Loucy (cell line): ENCODE measurements at regions not wholly inside any gene's neighbourhood (a gene's known extent, or its start where the extent isn't known, plus 50 kb on each side); places are given as distances from the start of the nearest gene placed in this dataset.

Experiments
- H2AFZ ChIP-seq: fragments of 200-600 bp; sonication (generic); 2 replicates; pipeline ENCODE4 v1.6.0; 2016; ENCODE audit warnings: antibody characterized with exemption, mild to moderate bottlenecking, low read length, moderate library complexity
- H3F3A ChIP-seq: fragments of 200-600 bp; 2 replicates; pipeline ENCODE4 v1.6.0; 2016; ENCODE audit warnings: antibody characterized with exemption, low read depth, mild to moderate bottlenecking
- H3K27me3 ChIP-seq: fragments of 200-600 bp; sonication (generic); 2 replicates; pipeline ENCODE4 v1.6.1; 2014; ENCODE audit warnings: low read length, mild to moderate bottlenecking; ENCODE audit not compliant: insufficient read depth, poor library complexity, severe bottlenecking
- H3K36me3 ChIP-seq: fragments of 200-600 bp; sonication (generic); 2 replicates; pipeline ENCODE4 v1.6.1; 2016; ENCODE audit warnings: low read length; ENCODE audit not compliant: insufficient read depth
- H3K4me1 ChIP-seq: fragments of 200-600 bp; sonication (generic); 2 replicates; pipeline ENCODE4 v1.5.1; 2014; ENCODE audit warnings: low read length, mild to moderate bottlenecking; ENCODE audit not compliant: insufficient read depth, poor library complexity, severe bottlenecking
- H3K4me2 ChIP-seq: fragments of 200-600 bp; sonication (generic); 2 replicates; pipeline ENCODE4 v1.6.0; 2014; ENCODE audit warnings: antibody characterized with exemption, low read length, low read depth, mild to moderate bottlenecking; ENCODE audit not compliant: poor library complexity, severe bottlenecking
- H3K4me3 ChIP-seq: fragments of 200-600 bp; sonication (generic); 2 replicates; pipeline ENCODE4 v1.5.1; 2014; ENCODE audit warnings: low read length, mild to moderate bottlenecking, mixed read lengths; ENCODE audit not compliant: poor library complexity, severe bottlenecking
- H3K79me2 ChIP-seq: fragments of 200-600 bp; sonication (generic); 2 replicates; pipeline ENCODE4 v1.6.1; 2014; ENCODE audit warnings: low read length; ENCODE audit not compliant: insufficient read depth
- H3K9ac ChIP-seq: fragments of 200-600 bp; sonication (generic); 2 replicates; pipeline ENCODE4 v1.6.0; 2014; ENCODE audit warnings: mild to moderate bottlenecking, low read depth, low read length, moderate library complexity; ENCODE audit not compliant: poor library complexity, severe bottlenecking
- H3K9me2 ChIP-seq: fragments of 200-600 bp; sonication (generic); replicated peaks from 2 replicates; pipeline ENCODE4 v1.6.1; 2016; ENCODE audit warnings: low read depth, low read length, mixed read lengths
- H3K9me3 ChIP-seq: fragments of 200-600 bp; sonication (generic); 2 replicates; pipeline ENCODE4 v1.6.1; 2014; ENCODE audit warnings: mild to moderate bottlenecking, antibody characterized with exemption, low read length, low read depth; ENCODE audit not compliant: insufficient read depth
- H4K20me1 ChIP-seq: fragments of 200-600 bp; sonication (generic); 2 replicates; pipeline ENCODE4 v1.6.0; 2014; ENCODE audit warnings: antibody characterized with exemption, low read length, mild to moderate bottlenecking; ENCODE audit not compliant: insufficient read depth, poor library complexity, severe bottlenecking
- EZH2phosphoT487 ChIP-seq: fragments of 200-600 bp; IDR thresholded peaks from 2 replicates; pipeline ENCODE4 v1.6.1; 2018; ENCODE audit warnings: antibody characterized with exemption, mild to moderate bottlenecking, moderate library complexity, borderline replicate concordance
- TF ChIP-seq, protein P1 (sequence below): fragments of 200-600 bp; sonication (generic); conservative IDR thresholded peaks from 2 replicates; pipeline ENCODE4 v1.5.1; 2014; ENCODE audit warnings: mild to moderate bottlenecking, antibody characterized with exemption, low read length

DNA sequence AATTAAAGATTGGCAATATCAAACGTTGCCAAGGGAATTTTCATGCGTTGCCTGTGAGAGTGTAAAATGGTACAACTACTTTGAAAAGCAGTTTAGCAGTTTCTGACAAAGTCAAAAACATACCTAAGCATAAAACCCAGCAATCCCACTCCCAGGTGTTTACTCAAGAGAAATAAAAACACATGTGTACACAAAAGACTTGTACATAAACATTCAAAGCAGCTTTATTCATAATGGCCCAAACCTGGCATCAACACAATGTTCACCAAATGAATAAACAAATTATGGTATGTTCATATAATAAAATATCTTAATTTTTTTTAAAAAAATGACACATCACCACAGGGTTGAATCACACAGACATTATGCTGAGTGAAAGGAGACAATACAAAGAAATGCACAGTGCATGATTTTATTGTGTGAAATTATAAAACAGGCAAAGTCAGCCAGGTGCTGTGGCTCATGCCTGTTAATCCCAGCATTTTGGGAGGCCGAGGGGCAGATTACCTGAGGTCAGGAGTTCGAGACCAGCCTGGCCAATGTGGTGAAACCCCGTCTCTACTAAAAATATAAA, 240.4 kb upstream of the MARCKS start:
- H2AFZ ChIP-seq, result no peak overlapping the region
- no peaks in the 10 kb centered on the region for H3K27me3 ChIP-seq
- TF ChIP-seq, protein P1, sequence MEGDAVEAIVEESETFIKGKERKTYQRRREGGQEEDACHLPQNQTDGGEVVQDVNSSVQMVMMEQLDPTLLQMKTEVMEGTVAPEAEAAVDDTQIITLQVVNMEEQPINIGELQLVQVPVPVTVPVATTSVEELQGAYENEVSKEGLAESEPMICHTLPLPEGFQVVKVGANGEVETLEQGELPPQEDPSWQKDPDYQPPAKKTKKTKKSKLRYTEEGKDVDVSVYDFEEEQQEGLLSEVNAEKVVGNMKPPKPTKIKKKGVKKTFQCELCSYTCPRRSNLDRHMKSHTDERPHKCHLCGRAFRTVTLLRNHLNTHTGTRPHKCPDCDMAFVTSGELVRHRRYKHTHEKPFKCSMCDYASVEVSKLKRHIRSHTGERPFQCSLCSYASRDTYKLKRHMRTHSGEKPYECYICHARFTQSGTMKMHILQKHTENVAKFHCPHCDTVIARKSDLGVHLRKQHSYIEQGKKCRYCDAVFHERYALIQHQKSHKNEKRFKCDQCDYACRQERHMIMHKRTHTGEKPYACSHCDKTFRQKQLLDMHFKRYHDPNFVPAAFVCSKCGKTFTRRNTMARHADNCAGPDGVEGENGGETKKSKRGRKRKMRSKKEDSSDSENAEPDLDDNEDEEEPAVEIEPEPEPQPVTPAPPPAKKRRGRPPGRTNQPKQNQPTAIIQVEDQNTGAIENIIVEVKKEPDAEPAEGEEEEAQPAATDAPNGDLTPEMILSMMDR, result no peak
- no peak for TF ChIP-seq EZH2phosphoT487
- no peak overlapping the region for H3K4me3 ChIP-seq
- H3K9ac ChIP-seq, result no peak overlapping the region
- no peaks in the 10 kb centered on the region for H3K4me1 ChIP-seq
- H3K79me2 ChIP-seq, result no peaks in the 10 kb centered on the region
- no peaks in the 10 kb centered on the region for H3F3A ChIP-seq
- H3K36me3 ChIP-seq, result no peaks in the 10 kb centered on the region
- no peaks in the 10 kb centered on the region for H3K9me2 ChIP-seq
- no peaks in the 10 kb centered on the region for H4K20me1 ChIP-seq
- no peak overlapping the region for H3K4me2 ChIP-seq
- no peaks in the 10 kb centered on the region for H3K9me3 ChIP-seq

DNA sequence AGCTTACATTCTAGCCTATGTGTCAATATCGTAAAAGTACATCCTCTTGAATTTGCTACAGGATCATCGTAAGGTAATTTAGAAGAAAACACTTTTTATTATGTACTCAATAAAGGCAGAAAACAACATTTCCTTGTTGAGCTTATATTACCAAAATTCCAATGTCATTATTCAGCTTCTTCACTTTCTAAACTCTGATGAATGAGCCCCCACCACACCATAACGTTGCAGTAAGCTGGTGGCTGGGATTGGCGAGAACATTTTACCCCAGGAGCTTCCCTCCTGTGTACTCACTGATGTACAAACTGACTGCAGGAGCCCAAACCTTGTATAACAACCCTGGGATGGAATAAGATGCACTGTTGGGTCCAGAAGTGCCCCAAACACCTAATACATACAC, 238.1 kb upstream of the MARCKS start:
- no peaks in the 10 kb centered on the region for H3K27me3 ChIP-seq
- no peaks in the 10 kb centered on the region for H3K9me3 ChIP-seq
- no peaks in the 10 kb centered on the region for H3K36me3 ChIP-seq
- no peaks in the 10 kb centered on the region for H3F3A ChIP-seq
- no peaks in the 10 kb centered on the region for H3K9me2 ChIP-seq
- H4K20me1 ChIP-seq, result no peaks in the 10 kb centered on the region
- H3K4me3 ChIP-seq, result no peak overlapping the region
- no peaks in the 10 kb centered on the region for H3K4me1 ChIP-seq
- TF ChIP-seq EZH2phosphoT487, result no peak
- TF ChIP-seq, protein P1, result no peak
- no peak overlapping the region for H3K4me2 ChIP-seq
- H2AFZ ChIP-seq, result no peak overlapping the region
- H3K9ac ChIP-seq, result no peak overlapping the region
- no peaks in the 10 kb centered on the region for H3K79me2 ChIP-seq

DNA sequence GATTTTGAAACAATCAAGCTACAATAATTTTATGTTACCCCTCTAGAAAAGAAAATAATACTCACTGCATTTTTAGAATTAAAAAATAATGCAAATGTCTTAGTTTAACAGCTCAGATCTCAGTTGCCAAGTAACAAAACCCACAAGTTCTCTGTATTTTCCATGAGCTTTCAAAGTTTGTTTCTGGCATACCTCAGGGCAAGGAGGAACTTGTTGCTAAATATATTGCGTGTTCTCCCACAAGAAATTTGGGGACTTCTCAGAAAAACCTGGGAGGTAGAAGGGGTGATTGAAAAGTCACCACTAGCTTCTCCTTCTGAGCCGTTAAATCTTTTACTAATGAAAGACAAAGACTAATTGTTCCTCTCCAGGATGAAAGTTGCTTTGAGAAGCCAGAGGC, 236.8 kb upstream of the MARCKS start:
- Histone ChIP-seq H3K9me3 (no peaks in the 10 kb centered on the region), H3K4me2 (no peak overlapping the region), H3K9me2 (no peaks in the 10 kb centered on the region)

More for the DNA sequence above, 236.8 kb upstream of the MARCKS start:
- H4K20me1 ChIP-seq, result no peaks in the 10 kb centered on the region
- no peaks in the 10 kb centered on the region for H3K79me2 ChIP-seq
- no peaks in the 10 kb centered on the region for H3K27me3 ChIP-seq
- H3K4me1 ChIP-seq, result no peaks in the 10 kb centered on the region
- H2AFZ ChIP-seq, result no peak overlapping the region
- no peak for TF ChIP-seq EZH2phosphoT487
- TF ChIP-seq, protein P1, result no peak
- no peaks in the 10 kb centered on the region for H3F3A ChIP-seq
- H3K4me3 ChIP-seq, result no peak overlapping the region
- no peak overlapping the region for H3K9ac ChIP-seq
- no peaks in the 10 kb centered on the region for H3K36me3 ChIP-seq
